H1 (cell line): ENCODE measurements at regions not wholly inside any gene's neighbourhood (a gene's known extent, or its start where the extent isn't known, plus 50 kb on each side); places are given as distances from the start of the nearest gene placed in this dataset.

Experiments
- CTCF ChIA-PET: fragments of 300-600 bp; sonication (Branson Sonifier 250); formaldehyde crosslinking; loops from one replicate; lab custom pipeline; 2021; ENCODE audit not compliant: partially characterized antibody; lab: Charles Lee
- POLR2A ChIA-PET: fragments of 300-600 bp; sonication (Branson Sonifier 250); formaldehyde crosslinking; loops from one replicate; lab custom pipeline; 2021; ENCODE audit warnings: inconsistent platforms; ENCODE audit not compliant: partially characterized antibody; lab: Charles Lee
- DNase-seq, 2 experiments: peaks; one replicate each; pipeline versions ENCODE4 v3.0.0 to v3.0.0-alpha.2; 2010 to 2022; ENCODE audit warnings: low spot score in 2 of 2, low read depth in 1 of 2, mixed read lengths in 1 of 2
- FAIRE-seq: peaks from 2 replicates; lab custom pipeline; 2011; peaks lifted over from hg19 to GRCh38; lab: Jason Lieb, UNC
- H2AFZ ChIP-seq: 2 replicates; pipeline ENCODE4 v1.8.1; 2012; ENCODE audit warnings: low read length, inconsistent platforms
- H2AK5ac ChIP-seq: 2 replicates; pipeline ENCODE4 v1.6.1; 2013; ENCODE audit warnings: low read depth, low read length
- H2BK120ac ChIP-seq: replicated peaks from 2 replicates; pipeline ENCODE3; 2013; ENCODE audit warnings: low read depth, low read length, inconsistent platforms
- H2BK12ac ChIP-seq: 2 replicates; pipeline ENCODE4 v1.6.1; 2013; ENCODE audit warnings: low read depth, low read length
- H2BK15ac ChIP-seq: 2 replicates; pipeline ENCODE4 v1.6.1; 2013; ENCODE audit warnings: low read length
- H2BK20ac ChIP-seq: 2 replicates; pipeline ENCODE4 v1.6.1; 2013; ENCODE audit warnings: low read length
- H2BK5ac ChIP-seq: 2 replicates; pipeline ENCODE4 v1.6.1; 2013; ENCODE audit warnings: low read depth, low read length
- H3K14ac ChIP-seq: 2 replicates; pipeline ENCODE4 v1.6.1; 2013; ENCODE audit warnings: inconsistent platforms; ENCODE audit not compliant: insufficient read length
- H3K18ac ChIP-seq: 2 replicates; pipeline ENCODE4 v1.6.1; 2013; ENCODE audit warnings: low read length; ENCODE audit errors: extremely low read depth
- H3K23ac ChIP-seq: 2 replicates; pipeline ENCODE4 v1.6.1; 2013; ENCODE audit warnings: inconsistent platforms; ENCODE audit not compliant: insufficient read length
- H3K23me2 ChIP-seq: 2 replicates; pipeline ENCODE4 v1.6.1; 2013; ENCODE audit warnings: low read depth, low read length
- H3K27ac ChIP-seq: 2 replicates; pipeline ENCODE4 v1.6.1; 2011; ENCODE audit warnings: low read depth, low read length, inconsistent platforms
- H3K27me3 ChIP-seq, 4 experiments: replicated peaks in 1 of 4; 1 replicate in 1 of 4; 2 replicates in 3 of 4; pipeline versions ENCODE4 v1.6.1 to v1.8.1; 2011 to 2013; ENCODE audit warnings: low read length in 3 of 4, mild to moderate bottlenecking in 3 of 4, inconsistent platforms in 2 of 4, mixed read lengths in 2 of 4, moderate library complexity in 1 of 4; ENCODE audit not compliant: control insufficient read depth in 3 of 4, insufficient read depth in 3 of 4; ENCODE audit errors: extremely low read depth in 1 of 4
- H3K36me3 ChIP-seq, 4 experiments: 2 replicates each; pipeline versions ENCODE4 v1.6.1 to v1.8.1; 2011 to 2013; ENCODE audit warnings: mild to moderate bottlenecking in 4 of 4, low read length in 3 of 4, moderate library complexity in 2 of 4, control low read depth in 1 of 4, inconsistent platforms in 1 of 4; ENCODE audit not compliant: insufficient read depth in 4 of 4, control insufficient read depth in 2 of 4
- H3K4ac ChIP-seq: replicated peaks from 2 replicates; pipeline ENCODE3; 2013; ENCODE audit warnings: low read length, low read depth, mixed read lengths, inconsistent platforms; ENCODE audit not compliant: insufficient read length
- H3K4me1 ChIP-seq, 4 experiments: replicated peaks in 1 of 4; 1 replicate in 1 of 4; 2 replicates in 3 of 4; pipeline versions ENCODE4 v1.6.1 to v1.8.1; 2011 to 2013; ENCODE audit warnings: low read length in 3 of 4, inconsistent platforms in 2 of 4, mixed read lengths in 1 of 4; ENCODE audit not compliant: insufficient read depth in 4 of 4, control insufficient read depth in 3 of 4
- H3K4me2 ChIP-seq, 2 experiments: 2 replicates each; pipeline versions ENCODE4 v1.6.1 to v1.8.1; 2011 to 2013; ENCODE audit warnings: low read depth in 2 of 2, low read length in 2 of 2, control low read depth in 1 of 2, inconsistent platforms in 1 of 2, mild to moderate bottlenecking in 1 of 2; ENCODE audit not compliant: insufficient read depth in 1 of 2
- H3K4me3 ChIP-seq, 4 experiments: fragments of 200-600, 300-600 bp in 1 of 4; sonication (generic), shearing (Covaris generic), sonication (Bioruptor Twin) in 1 of 4; 2 replicates each; pipeline versions ENCODE4 v1.5.1 to v1.8.1; 2011 to 2016; ENCODE audit warnings: low read length in 4 of 4, low read depth in 3 of 4, control low read depth in 2 of 4, inconsistent platforms in 2 of 4, mild to moderate bottlenecking in 2 of 4, mixed read lengths in 1 of 4, moderate library complexity in 1 of 4; ENCODE audit not compliant: insufficient read depth in 2 of 4; ENCODE audit errors: extremely low read depth in 1 of 4
- H3K56ac ChIP-seq: replicated peaks from 2 replicates; pipeline ENCODE3; 2013; ENCODE audit warnings: low read depth, mild to moderate bottlenecking, mixed read lengths, low read length, inconsistent platforms; ENCODE audit not compliant: insufficient read length
- H3K79me1 ChIP-seq: 2 replicates; pipeline ENCODE4 v1.6.1; 2013; ENCODE audit warnings: low read depth, low read length, control low read depth
- H3K79me2 ChIP-seq, 2 experiments: 2 replicates each; pipeline versions ENCODE4 v1.6.1 to v1.8.1; 2012 to 2013; ENCODE audit warnings: low read length in 2 of 2, mild to moderate bottlenecking in 2 of 2, inconsistent platforms in 1 of 2; ENCODE audit not compliant: insufficient read depth in 2 of 2, control insufficient read depth in 1 of 2
- H3K9ac ChIP-seq, 4 experiments: replicated peaks in 1 of 4; 1 replicate in 1 of 4; 2 replicates in 3 of 4; pipeline versions ENCODE4 v1.6.1 to v1.8.1; 2011 to 2013; ENCODE audit warnings: low read depth in 3 of 4, low read length in 3 of 4, control low read depth in 2 of 4, mild to moderate bottlenecking in 2 of 4, moderate library complexity in 2 of 4, inconsistent platforms in 1 of 4; ENCODE audit errors: extremely low read depth in 1 of 4
- H3K9me3 ChIP-seq, 2 experiments: 2 replicates each; pipeline versions ENCODE4 v1.6.1 to v1.8.1; 2012 to 2013; ENCODE audit warnings: mild to moderate bottlenecking in 2 of 2, moderate library complexity in 2 of 2, control low read depth in 1 of 2, inconsistent platforms in 1 of 2, low read depth in 1 of 2, low read length in 1 of 2, mixed read lengths in 1 of 2; ENCODE audit not compliant: insufficient read depth in 2 of 2
- H4K20me1 ChIP-seq, 2 experiments: replicated peaks in 1 of 2; 2 replicates each; pipeline versions ENCODE3 to v1.8.1; 2011 to 2013; ENCODE audit warnings: inconsistent platforms in 2 of 2, low read length in 2 of 2, mild to moderate bottlenecking in 1 of 2; ENCODE audit not compliant: insufficient read depth in 2 of 2, control insufficient read depth in 1 of 2
- H4K5ac ChIP-seq: 2 replicates; pipeline ENCODE4 v1.6.1; 2013; ENCODE audit warnings: low read length, low read depth, mixed read lengths, inconsistent platforms; ENCODE audit not compliant: insufficient read length
- H4K8ac ChIP-seq: 2 replicates; pipeline ENCODE4 v1.8.0; 2013; ENCODE audit warnings: mild to moderate bottlenecking, moderate library complexity, low read length, inconsistent platforms; ENCODE audit not compliant: insufficient read depth; ENCODE audit errors: extremely low read depth
- H4K91ac ChIP-seq: replicated peaks from 2 replicates; pipeline ENCODE3; 2013; ENCODE audit warnings: low read length, mixed read lengths, inconsistent platforms; ENCODE audit not compliant: insufficient read length
- CBX8 ChIP-seq: fragments of 300-800, 300-1000 bp; sonication (generic); IDR thresholded peaks from 2 replicates; pipeline ENCODE4 v1.7.1; 2016; ENCODE audit warnings: low read depth, low read length, borderline replicate concordance
- CREB1 ChIP-seq: IDR thresholded peaks from 2 replicates; pipeline ENCODE4 v1.6.1; 2012; ENCODE audit warnings: inconsistent platforms
- FOSL1 ChIP-seq: IDR thresholded peaks from 2 replicates; pipeline ENCODE4 v1.6.1; 2011; ENCODE audit warnings: mild to moderate bottlenecking, low read depth, low read length, moderate library complexity; ENCODE audit not compliant: insufficient read depth
- HDAC2 ChIP-seq, 2 experiments: fragments of 300-600 bp in 1 of 2; sonication (generic) in 1 of 2; IDR thresholded peaks; 2 replicates each; pipeline ENCODE4 v1.6.1; 2011 to 2012; ENCODE audit warnings: low read depth in 2 of 2, low read length in 2 of 2, mild to moderate bottlenecking in 2 of 2, moderate library complexity in 2 of 2, borderline replicate concordance in 1 of 2, inconsistent platforms in 1 of 2
- JUND ChIP-seq: IDR thresholded peaks from 2 replicates; pipeline ENCODE4 v1.6.1; 2011; ENCODE audit warnings: mild to moderate bottlenecking, improper control_type of control experiment, low read length
- RAD21 ChIP-seq, 2 experiments: IDR thresholded peaks in 1 of 2; conservative IDR thresholded peaks in 1 of 2; 2 replicates each; pipeline ENCODE4 v1.6.1; 2011; ENCODE audit warnings: low read depth in 2 of 2, low read length in 2 of 2, improper control_type of control experiment in 1 of 2, inconsistent platforms in 1 of 2, mild to moderate bottlenecking in 1 of 2, moderate library complexity in 1 of 2
- SP4 ChIP-seq: IDR thresholded peaks from 2 replicates; pipeline ENCODE4 v1.6.1; 2012; ENCODE audit warnings: low read length, inconsistent platforms
- ZNF274 ChIP-seq: IDR thresholded peaks from 2 replicates; pipeline ENCODE4 v1.7.0; 2012; ENCODE audit warnings: low read length, borderline replicate concordance; ENCODE audit errors: extremely low read depth
- WGBS, 2 experiments: shearing (Covaris generic) in 1 of 2; methylation state at CpG; one replicate each; pipeline versions ENCODE4 v1.1.6 to v1.1.7; 2013 to 2015; ENCODE audit warnings: low lambda C conversion rate in 2 of 2, mixed read lengths in 2 of 2, inconsistent platforms in 1 of 2, low coverage in 1 of 2, missing lambda C conversion rate in 1 of 2; ENCODE audit not compliant: insufficient replicate concordance in 2 of 2, insufficient coverage in 1 of 2, insufficient read length in 1 of 2; ENCODE audit errors: extremely low coverage in 1 of 2, missing lambda C conversion rate in 1 of 2; 5-methylcytosine and 5-hydroxymethylcytosine counted together
- TF ChIP-seq, protein P1 (sequence below): IDR thresholded peaks from 2 replicates; pipeline ENCODE4 v1.6.1; 2012; ENCODE audit warnings: inconsistent platforms

DNA sequence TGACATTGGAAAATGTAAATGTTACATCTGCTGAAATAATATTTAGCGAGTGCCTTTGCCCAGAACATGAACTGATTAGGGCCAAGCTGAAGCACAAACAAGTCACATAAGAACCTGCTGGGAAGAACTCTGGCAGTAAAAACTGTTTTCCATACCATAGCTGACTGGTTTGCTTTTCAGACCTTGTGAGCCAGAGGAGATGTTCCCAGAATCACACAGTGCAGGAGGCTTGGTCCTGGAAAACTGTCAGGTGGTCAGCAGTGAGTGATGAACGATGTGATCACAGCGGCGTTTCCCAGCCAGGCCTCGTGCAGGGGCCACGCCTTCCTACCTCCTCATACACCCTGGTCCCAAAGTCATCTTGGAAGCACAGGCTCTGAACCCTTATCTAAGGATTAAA lies 164.2 kb upstream of the EEPD1 start:
- ChIA-PET CTCF (interaction anchor here (0.7 to 1.0 kb wide), 3 partner anchors 303 to 317 kb away, joined by 3 read pairs; no protein-coding TSS in a partner anchor), POLR2A (no interaction called here)
- no peak overlapping the region for H3K14ac ChIP-seq
- no peak overlapping the region for H3K18ac ChIP-seq
- no peak overlapping the region for H4K5ac ChIP-seq
- FAIRE-seq (no peak), DNase-seq (no peak)
- H2BK12ac ChIP-seq = no peak overlapping the region; the same call in 1 of the 2 replicates
- TF ChIP-seq CREB1 (no peak), SP4 (no peak), RAD21 (IDR thresholded peaks at IDR 0.05 in 1 of 2, conservative IDR thresholded peaks at IDR 0.05 in 1 of 2; ENCODE audit: low read depth in 2 of 2, low read length in 2 of 2) (no peak), HDAC2 (IDR thresholded peaks at IDR 0.05; ENCODE audit: borderline replicate concordance in 1 of 2, low read depth in 2 of 2, low read length in 2 of 2) (no peak), FOSL1 (no peak), ZNF274 (no peak), JUND (no peak), CBX8 (no peak)
- TF ChIP-seq, protein P1, sequence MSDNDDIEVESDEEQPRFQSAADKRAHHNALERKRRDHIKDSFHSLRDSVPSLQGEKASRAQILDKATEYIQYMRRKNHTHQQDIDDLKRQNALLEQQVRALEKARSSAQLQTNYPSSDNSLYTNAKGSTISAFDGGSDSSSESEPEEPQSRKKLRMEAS = no peak
- peak overlapping the region; percentile 6; the same call in 1 of the 2 replicates for H2BK20ac ChIP-seq
- H3K27me3 ChIP-seq = no peaks in the 10 kb centered on the region
- H2AFZ ChIP-seq = no peak overlapping the region
- H3K23ac ChIP-seq = no peak overlapping the region
- H2BK120ac ChIP-seq = no peak overlapping the region
- no peaks in the 10 kb centered on the region for H3K36me3 ChIP-seq
- H2AK5ac ChIP-seq = no peak overlapping the region
- no peak overlapping the region for H4K8ac ChIP-seq
- H3K79me1 ChIP-seq = no peaks in the 10 kb centered on the region
- H4K20me1 ChIP-seq = no peaks in the 10 kb centered on the region
- no peaks in the 10 kb centered on the region for H3K9me3 ChIP-seq
- H2BK15ac ChIP-seq = no peak overlapping the region
- H3K23me2 ChIP-seq = no peaks in the 10 kb centered on the region
- no peak overlapping the region for H3K56ac ChIP-seq
- no peak overlapping the region for H3K4ac ChIP-seq
- no peak overlapping the region for H3K9ac ChIP-seq
- H3K4me1 ChIP-seq = no peaks in the 10 kb centered on the region
- H3K4me3 ChIP-seq = no peak overlapping the region
- 89% methylated on average over 6 of the region's 6 CpGs; no CpG with 5 or more reads in 1 of the 2 experiments for WGBS, 2 experiments
- no peak overlapping the region for H4K91ac ChIP-seq
- no peak overlapping the region for H3K27ac ChIP-seq
- H3K4me2 ChIP-seq = no peak overlapping the region
- H3K79me2 ChIP-seq = no peaks in the 10 kb centered on the region
- H2BK5ac ChIP-seq = no peak overlapping the region
